ENCODE measurements at regions not wholly inside any gene's neighbourhood (a gene's known extent, or its start where the extent isn't known, plus 50 kb on each side); places are given as distances from the start of the nearest gene placed in this dataset.

GRCh38 chr12:94766397-94766796 is 116.0 kb upstream of the TMCC3 start:
- Histone ChIP-seq H3K4me1 (peaks cover 14% of the 10 kb centered on the region), H3K9ac (no peak overlapping the region), H2AFZ (no peak overlapping the region), H3K4me3 (ENCODE audit: low read depth, low read length) (no peak overlapping the region), H3K9me3 (ENCODE audit: control insufficient read depth, low read length) (no peaks in the 10 kb centered on the region), H3K36me3 (ENCODE audit: control insufficient read depth, insufficient read depth, low read length) (no peaks in the 10 kb centered on the region), H3K27ac (no peak overlapping the region), H3K79me2 (peaks cover 5% of the 10 kb centered on the region), H3K27me3 (ENCODE audit: control insufficient read depth, insufficient read depth, low read length) (no peaks in the 10 kb centered on the region), H3K4me2 (ENCODE audit: low read length) (no peak overlapping the region)
- TF ChIP-seq CTCF (IDR thresholded peaks at IDR 0.05): no peak

- Histone ChIP-seq H3K27ac (no peak overlapping the region), H3K36me3 (ENCODE audit: control insufficient read depth, insufficient read depth, low read length) (no peaks in the 10 kb centered on the region)
These were observed 113.1 kb upstream of the TMCC3 start for GRCh38 chr12:94763462-94763861.

GRCh38 chr12:94762943-94763342 is 112.6 kb upstream of the TMCC3 start:
- peaks cover 2% of the 10 kb centered on the region for H3K4me1 ChIP-seq
- H3K27ac ChIP-seq: no peak overlapping the region
- no peaks in the 10 kb centered on the region for H3K36me3 ChIP-seq (ENCODE audit: control insufficient read depth, insufficient read depth, low read length)
- H3K4me2 ChIP-seq (ENCODE audit: low read length): no peak overlapping the region
- peaks cover 6% of the 10 kb centered on the region for H3K79me2 ChIP-seq
- H2AFZ ChIP-seq: no peak overlapping the region
- TF ChIP-seq CTCF (IDR thresholded peaks at IDR 0.05): no peak
- H3K9me3 ChIP-seq (ENCODE audit: control insufficient read depth, low read length): no peaks in the 10 kb centered on the region
- no peak overlapping the region for H3K9ac ChIP-seq
- no peaks in the 10 kb centered on the region for H3K27me3 ChIP-seq (ENCODE audit: control insufficient read depth, insufficient read depth, low read length)
- no peak overlapping the region for H3K4me3 ChIP-seq (ENCODE audit: low read depth, low read length)

More at GRCh38 chr12:94763462-94763861, 113.1 kb upstream of the TMCC3 start:
- Histone ChIP-seq H3K9me3 (ENCODE audit: control insufficient read depth, low read length) (no peaks in the 10 kb centered on the region), H3K4me1 (peaks cover 7% of the 10 kb centered on the region), H3K4me2 (ENCODE audit: low read length) (no peak overlapping the region), H2AFZ (no peak overlapping the region), H3K79me2 (peaks cover 5% of the 10 kb centered on the region), H3K9ac (no peak overlapping the region), H3K4me3 (ENCODE audit: low read depth, low read length) (no peak overlapping the region), H3K27me3 (ENCODE audit: control insufficient read depth, insufficient read depth, low read length) (no peaks in the 10 kb centered on the region)
- TF ChIP-seq CTCF (IDR thresholded peaks at IDR 0.05): no peak

- no peak overlapping the region for H3K4me2 ChIP-seq (ENCODE audit: low read length)
- H3K4me3 ChIP-seq (ENCODE audit: low read depth, low read length): no peak overlapping the region
- no peaks in the 10 kb centered on the region for H3K4me1 ChIP-seq
These were observed 112.0 kb upstream of the TMCC3 start for GRCh38 chr12:94762259-94762942.

More at GRCh38 chr12:94762259-94762942, 112.0 kb upstream of the TMCC3 start:
- H3K9ac ChIP-seq: no peak overlapping the region
- no peaks in the 10 kb centered on the region for H3K36me3 ChIP-seq (ENCODE audit: control insufficient read depth, insufficient read depth, low read length)
- H3K79me2 ChIP-seq: peaks cover 7% of the 10 kb centered on the region
- H3K27ac ChIP-seq: no peak overlapping the region
- TF ChIP-seq CTCF (IDR thresholded peaks at IDR 0.05): no peak
- H3K27me3 ChIP-seq (ENCODE audit: control insufficient read depth, insufficient read depth, low read length): no peaks in the 10 kb centered on the region
- H2AFZ ChIP-seq: no peak overlapping the region
- H3K9me3 ChIP-seq (ENCODE audit: control insufficient read depth, low read length): no peaks in the 10 kb centered on the region
